H1 (cell line): ENCODE measurements at regions not wholly inside any gene's neighbourhood (a gene's known extent, or its start where the extent isn't known, plus 50 kb on each side); places are given as distances from the start of the nearest gene placed in this dataset.

Source experiments
- ASH2L ChIP-seq: fragments of 200-600, 300-600 bp; sonication (generic); IDR thresholded peaks from one replicate; pipeline ENCODE4 v1.7.1; 2017; ENCODE audit warnings: low read length
- CTBP2 ChIP-seq: IDR thresholded peaks from 2 replicates; pipeline ENCODE4 v1.7.0; 2011; ENCODE audit warnings: borderline replicate concordance, mild to moderate bottlenecking, moderate library complexity, mixed read lengths, low read length; ENCODE audit not compliant: insufficient read depth, insufficient read length
- EGR1 ChIP-seq: IDR thresholded peaks from 2 replicates; pipeline ENCODE4 v1.6.1; 2011; ENCODE audit warnings: low read depth, low read length, borderline replicate concordance
- KDM5A ChIP-seq: fragments of 200-600 bp; IDR thresholded peaks from 2 replicates; pipeline ENCODE4 v1.7.1; 2012; ENCODE audit warnings: mild to moderate bottlenecking, low read length, inconsistent platforms, mixed read lengths
- RBBP5 ChIP-seq: IDR thresholded peaks from 2 replicates; pipeline ENCODE4 v1.7.1; 2012; ENCODE audit warnings: low read depth, mild to moderate bottlenecking, inconsistent platforms, low read length, moderate library complexity, borderline replicate concordance
- TF ChIP-seq, protein P1 (sequence below): IDR thresholded peaks from 2 replicates; pipeline ENCODE4 v1.6.1; 2011; ENCODE audit warnings: low read length, improper control_type of control experiment

DNA sequence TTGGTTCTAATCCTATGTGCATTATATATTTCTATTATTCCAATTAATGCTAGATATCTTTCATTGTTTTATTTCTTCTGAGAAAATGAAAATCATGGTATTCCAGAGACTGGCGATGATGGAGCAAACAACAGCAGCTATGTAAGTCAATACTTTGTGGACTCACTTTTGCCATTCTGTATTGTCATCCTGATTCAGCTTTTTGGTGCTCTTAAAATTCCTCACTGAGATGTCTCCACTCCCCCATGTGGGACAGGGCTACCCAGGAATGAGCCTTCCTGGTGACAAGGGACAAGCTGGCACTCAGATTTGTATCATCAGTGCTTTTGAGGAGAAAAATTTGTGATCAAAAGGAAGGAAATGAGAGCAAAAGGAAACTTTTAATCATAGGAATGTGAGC lies 56.7 kb upstream of the XCR1 start (continued):
- TF ChIP-seq, protein P1, sequence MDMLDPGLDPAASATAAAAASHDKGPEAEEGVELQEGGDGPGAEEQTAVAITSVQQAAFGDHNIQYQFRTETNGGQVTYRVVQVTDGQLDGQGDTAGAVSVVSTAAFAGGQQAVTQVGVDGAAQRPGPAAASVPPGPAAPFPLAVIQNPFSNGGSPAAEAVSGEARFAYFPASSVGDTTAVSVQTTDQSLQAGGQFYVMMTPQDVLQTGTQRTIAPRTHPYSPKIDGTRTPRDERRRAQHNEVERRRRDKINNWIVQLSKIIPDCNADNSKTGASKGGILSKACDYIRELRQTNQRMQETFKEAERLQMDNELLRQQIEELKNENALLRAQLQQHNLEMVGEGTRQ, result no peak
- no peak for TF ChIP-seq RBBP5
- no peak for TF ChIP-seq EGR1
- TF ChIP-seq CTBP2, result no peak
- TF ChIP-seq ASH2L, result no peak
- TF ChIP-seq KDM5A, result no peak
